NCI-H1105 treated with DMSO at 0.1 percent for 48 hours (cell line): ENCODE measurements at regions not wholly inside any gene's neighbourhood (a gene's known extent, or its start where the extent isn't known, plus 50 kb on each side); places are given as distances from the start of the nearest gene placed in this dataset.

Experiments used
- DNase-seq: peaks from one replicate; lab custom pipeline; 2025; lab: John Stamatoyannopoulos, UW

DNA sequence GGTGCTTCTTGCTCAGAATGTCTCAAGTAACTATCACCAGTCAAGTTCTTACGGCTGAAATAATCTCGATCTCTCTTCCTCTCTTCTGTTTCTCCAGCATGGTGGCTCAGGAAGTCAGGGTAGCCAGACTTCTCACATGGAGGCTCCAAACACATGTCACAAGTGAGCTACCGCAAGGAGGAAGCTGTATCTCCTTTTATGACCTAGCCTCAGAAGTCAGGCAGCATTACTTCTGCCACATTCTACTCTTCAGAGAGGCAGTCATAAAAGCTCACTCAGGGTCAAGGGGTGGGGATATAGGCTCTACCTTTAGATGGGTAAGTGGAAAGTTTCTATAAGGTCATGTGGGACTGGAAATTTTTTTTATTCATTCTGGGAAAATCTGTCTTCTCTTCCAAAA, 86.6 kb upstream of the NEO1 start:
- no peak for DNase-seq

DNA sequence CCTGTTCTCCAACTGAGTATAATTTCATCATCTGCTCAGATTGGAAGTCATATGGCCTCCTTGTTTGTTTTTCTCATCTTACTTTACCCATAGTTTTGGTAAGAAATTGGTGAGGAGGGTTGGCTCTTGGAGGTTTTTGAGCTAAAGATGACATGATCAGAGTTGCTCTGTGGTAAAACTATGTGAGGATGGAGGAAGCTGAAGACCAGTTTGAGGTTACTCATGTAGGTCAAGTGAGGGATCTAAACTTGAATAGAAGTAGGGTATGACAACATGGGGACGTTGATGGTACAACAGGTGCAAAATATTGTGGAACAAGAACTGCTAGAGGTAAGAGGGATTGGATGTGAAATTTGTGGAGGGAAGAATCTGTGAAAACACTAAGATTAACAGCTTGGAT, 87.7 kb upstream of the NEO1 start:
- no peak for DNase-seq

- DNase-seq: no peak
These were observed 88.1 kb upstream of the NEO1 start for GRCh38 chr15:72964135-72964534.

GRCh38 chr15:72962054-72962702, 90.1 kb upstream of the NEO1 start:
- no peak for DNase-seq

DNA sequence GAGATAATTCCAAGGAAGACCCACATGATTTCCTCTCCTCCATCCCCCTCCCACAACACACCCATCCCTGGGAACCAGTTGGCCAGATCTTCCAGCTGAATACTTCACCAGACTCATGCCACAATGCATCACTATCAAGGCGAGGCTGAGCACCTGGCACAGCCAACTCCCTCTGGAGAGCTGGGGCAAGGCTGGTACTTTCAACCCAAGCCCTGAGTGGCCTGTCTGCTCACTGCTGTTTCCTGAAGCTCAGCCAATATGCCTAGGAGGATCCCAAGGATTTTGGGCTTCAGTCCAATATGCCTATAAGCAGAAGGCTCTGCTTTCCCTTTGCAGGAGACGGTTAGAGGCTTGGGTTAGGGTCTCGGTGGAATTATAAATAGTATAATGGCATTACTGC, 90.9 kb upstream of the NEO1 start:
- peak; percentile 47 for DNase-seq

- DNase-seq: no peak
These were observed 93.6 kb upstream of the NEO1 start for GRCh38 chr15:72958634-72959033.

- DNase-seq: no peak
These were observed 99.0 kb upstream of the NEO1 start for GRCh38 chr15:72953306-72953705.

- no peak for DNase-seq
These were observed 100.1 kb upstream of the NEO1 start for GRCh38 chr15:72952151-72952550.

- no peak for DNase-seq
These were observed 103.6 kb upstream of the NEO1 start for GRCh38 chr15:72948662-72949061.

- DNase-seq: no peak
These were observed 104.6 kb upstream of the NEO1 start for GRCh38 chr15:72947709-72948108.

GRCh38 chr15:72944565-72944964, 107.7 kb upstream of the NEO1 start:
- DNase-seq: no peak

- no peak for DNase-seq
These were observed 112.0 kb upstream of the NEO1 start for GRCh38 chr15:72940229-72940622.

- DNase-seq: no peak
These were observed 112.6 kb upstream of the NEO1 start for GRCh38 chr15:72939514-72940228.

GRCh38 chr15:72936691-72937679, 115.3 kb upstream of the NEO1 start:
- DNase-seq: no peak

GRCh38 chr15:72936237-72936636, 116.0 kb upstream of the NEO1 start:
- DNase-seq: no peak

- DNase-seq: no peak
These were observed 116.7 kb upstream of the NEO1 start for GRCh38 chr15:72935521-72935920.

GRCh38 chr15:72934921-72935320, 117.3 kb upstream of the NEO1 start:
- DNase-seq: no peak

DNA sequence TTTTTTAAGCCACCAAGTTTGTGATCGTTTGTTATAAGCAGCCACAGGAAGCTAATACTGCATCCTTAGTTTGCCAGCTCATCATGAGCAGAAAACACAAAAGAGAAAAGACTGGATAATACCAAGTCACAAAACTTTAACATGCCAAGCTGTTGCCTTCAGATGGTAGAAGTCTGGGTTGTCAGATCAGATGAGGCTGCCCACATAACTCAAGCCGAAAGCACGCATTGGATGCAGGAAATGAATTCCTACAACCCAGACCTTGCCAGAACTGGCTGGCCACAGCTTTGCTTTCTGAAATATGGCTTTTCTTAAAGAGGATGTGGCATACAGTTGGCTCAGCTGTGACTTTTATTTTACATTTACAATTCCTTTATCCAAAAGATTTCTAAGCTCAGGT, 118.3 kb upstream of the NEO1 start:
- no peak for DNase-seq

GRCh38 chr15:72932472-72932871, 119.8 kb upstream of the NEO1 start:
- DNase-seq: no peak

DNA sequence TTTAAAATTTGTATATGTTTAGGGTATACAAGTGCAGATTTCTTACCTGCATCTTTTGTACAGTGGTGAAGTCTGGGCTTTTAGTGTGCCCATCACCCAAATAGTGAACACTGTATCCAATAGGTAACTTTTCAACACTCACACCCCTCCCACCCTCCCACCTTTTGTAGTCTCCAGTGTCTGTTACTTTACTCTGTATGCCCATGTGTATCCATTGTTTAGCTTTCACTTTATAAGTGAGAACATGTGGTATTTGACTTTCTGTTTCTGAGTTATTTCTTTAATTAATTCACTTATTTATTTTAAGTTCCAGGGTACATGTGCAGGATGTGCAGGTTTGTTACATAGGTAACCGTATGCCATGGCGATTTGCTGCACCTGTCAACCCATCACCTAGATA, 124.8 kb upstream of the NEO1 start:
- no peak for DNase-seq

GRCh38 chr15:72925661-72926060, 126.6 kb upstream of the NEO1 start:
- DNase-seq: no peak

GRCh38 chr15:72923289-72923688, 129.0 kb upstream of the NEO1 start:
- DNase-seq: no peak

DNA sequence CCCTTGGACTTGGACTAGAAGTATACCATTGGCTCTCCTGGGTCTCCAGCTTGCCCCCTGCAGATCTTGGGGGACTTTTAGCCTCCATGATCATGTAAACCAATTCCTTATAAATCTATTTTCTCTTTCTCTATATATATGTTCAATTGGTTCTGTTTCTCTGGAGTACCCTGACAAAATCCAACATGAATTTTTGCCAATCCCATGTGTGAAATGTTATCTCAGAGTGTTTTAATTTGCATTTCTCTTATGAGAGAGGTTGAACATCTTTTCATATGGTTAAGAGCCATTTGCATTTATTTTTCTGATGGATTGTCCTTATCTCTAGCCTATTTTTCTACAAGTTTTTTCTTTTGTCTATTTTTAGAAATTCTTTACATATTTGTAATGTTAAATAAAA, 131.7 kb upstream of the NEO1 start:
- no peak for DNase-seq
